Stimulated activated CD4-positive, alpha-beta T cell treated with anti-CD3 and anti-CD28 coated beads, Interleukin-1b, Interleukin-23, amount 100 ng/mL, for 1 hour (primary cell): ENCODE measurements at regions not wholly inside any gene's neighbourhood (a gene's known extent, or its start where the extent isn't known, plus 50 kb on each side); places are given as distances from the start of the nearest gene placed in this dataset.
"Not testable (repeated sequence)": the region's sequence is repeated elsewhere in the genome, so short reads cannot be mapped to it uniquely, and the experiment has no call there.

Experiments used
- DNase-seq, 2 donors: peaks; one replicate each; pipeline ENCODE4 v3.0.0-alpha.2; 2020; ENCODE audit warnings: low read depth in 2 of 2

- not testable (repeated sequence) for DNase-seq
Observed at GRCh38 chr1:146883190-146883589, 54.9 kb upstream of the NBPF12 start.

DNA sequence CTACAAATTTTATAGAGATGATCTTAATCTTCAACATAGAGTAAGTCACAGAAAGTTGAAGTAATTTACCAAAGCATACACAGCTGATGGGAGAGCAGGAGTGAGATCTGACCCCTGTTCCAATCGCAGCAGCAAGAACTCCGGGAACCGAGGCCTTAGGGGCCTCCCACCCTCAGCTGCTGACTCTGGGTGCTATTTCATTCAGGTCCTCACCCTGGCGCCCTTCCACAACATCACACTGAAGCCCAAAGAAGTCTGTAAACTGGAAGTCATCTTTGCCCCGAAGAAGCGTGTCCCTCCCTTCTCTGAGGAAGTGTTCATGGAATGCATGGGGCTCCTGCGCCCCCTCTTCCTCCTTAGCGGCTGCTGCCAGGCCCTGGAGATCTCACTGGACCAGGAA, 57.0 kb upstream of the NBPF12 start:
- DNase-seq, result not testable (repeated sequence)

DNA sequence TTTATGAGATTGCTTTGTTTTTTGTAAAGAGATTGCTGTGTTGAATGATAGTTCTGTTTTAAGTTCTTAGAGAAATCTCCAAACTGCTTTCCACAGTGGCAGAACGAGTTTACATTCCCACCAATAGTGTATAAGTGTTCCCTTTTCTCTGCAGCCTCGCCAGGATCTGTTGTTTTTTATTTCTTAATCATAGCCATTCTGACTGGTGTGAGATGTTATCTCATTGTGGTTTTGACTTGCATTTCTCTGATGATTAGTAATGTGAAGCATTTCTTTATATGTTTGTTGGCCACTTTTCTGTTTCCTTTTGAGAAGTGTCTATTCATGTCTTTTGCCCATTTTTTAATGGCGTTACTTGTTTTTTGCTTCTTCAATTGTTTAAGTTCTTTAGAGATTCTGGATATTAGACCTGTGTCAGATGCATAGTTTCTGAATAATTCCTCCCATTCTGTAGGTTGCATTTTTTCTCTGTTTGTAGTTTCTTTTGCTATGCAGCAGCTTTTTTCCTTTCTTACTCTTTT, 74.3 kb upstream of the NBPF12 start:
- not testable (repeated sequence) for DNase-seq

DNA sequence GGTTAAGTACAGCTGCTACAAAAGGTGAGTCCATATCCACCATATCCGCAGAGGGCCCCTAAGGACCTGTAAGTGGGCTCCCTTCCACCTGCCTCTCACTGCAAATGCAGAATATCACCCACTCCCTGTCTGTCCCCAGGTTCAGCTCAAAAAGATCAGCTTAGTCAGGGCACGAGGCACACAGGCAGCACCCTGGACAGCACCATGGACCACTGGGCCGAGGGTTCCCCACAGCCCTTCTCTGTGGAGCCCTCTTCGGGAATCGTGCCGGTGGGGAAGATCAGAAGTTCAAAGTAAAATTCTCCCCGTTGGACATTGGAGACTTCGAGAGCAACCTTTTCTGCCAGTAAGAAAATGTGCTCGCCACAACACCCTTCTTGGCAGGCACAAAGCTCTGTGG, 85.0 kb upstream of the NBPF12 start:
- DNase-seq, result not testable (repeated sequence)

DNA sequence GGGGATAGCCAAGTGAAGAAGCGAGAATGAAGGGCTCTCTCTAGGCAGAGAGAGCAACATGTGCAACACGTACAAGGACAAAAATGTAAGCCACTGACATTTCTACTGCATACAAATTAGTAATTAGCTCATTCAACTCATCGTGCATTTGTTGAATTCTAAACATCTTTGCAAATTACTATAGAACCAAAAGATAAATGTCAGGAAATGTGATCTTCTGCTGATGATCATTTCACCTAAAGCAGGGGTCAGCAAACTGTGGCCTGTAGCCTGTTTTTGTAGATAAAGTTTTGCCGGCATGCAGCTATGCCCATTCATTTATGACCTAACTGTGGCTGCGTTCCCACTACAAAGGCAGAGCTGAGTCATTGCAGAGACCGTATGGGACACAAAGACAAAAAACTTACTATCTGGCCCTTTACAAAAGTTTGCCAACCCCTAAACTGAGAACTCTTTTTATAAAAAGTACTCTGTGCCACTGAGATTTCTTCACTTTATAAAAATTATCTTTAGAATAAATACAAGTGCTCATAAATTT, 87.7 kb upstream of the NBPF12 start:
- not testable (repeated sequence) for DNase-seq

DNA sequence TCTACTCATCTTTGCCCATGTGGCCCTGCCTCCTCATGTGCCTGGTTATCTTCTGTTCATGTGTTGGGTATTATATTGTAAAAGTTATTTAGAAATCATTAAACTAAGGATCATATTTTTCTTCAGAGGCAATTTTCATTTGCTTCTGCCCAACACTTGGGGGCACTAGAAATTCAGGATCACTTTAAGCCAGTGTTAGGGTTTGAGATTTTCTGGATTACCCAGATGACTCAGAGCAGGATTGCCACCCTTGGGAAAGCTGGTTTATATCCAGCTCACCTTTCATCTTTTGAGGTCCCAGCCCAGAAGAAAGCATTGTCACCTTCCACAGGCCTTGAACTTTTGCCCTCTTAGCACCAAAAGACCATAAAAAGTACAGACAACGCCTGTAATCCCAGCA, 99.4 kb upstream of the NBPF12 start:
- DNase-seq, result not testable (repeated sequence)

GRCh38 chr1:146826957-146827356, 111.2 kb upstream of the NBPF12 start:
- DNase-seq, result not testable (repeated sequence)

DNA sequence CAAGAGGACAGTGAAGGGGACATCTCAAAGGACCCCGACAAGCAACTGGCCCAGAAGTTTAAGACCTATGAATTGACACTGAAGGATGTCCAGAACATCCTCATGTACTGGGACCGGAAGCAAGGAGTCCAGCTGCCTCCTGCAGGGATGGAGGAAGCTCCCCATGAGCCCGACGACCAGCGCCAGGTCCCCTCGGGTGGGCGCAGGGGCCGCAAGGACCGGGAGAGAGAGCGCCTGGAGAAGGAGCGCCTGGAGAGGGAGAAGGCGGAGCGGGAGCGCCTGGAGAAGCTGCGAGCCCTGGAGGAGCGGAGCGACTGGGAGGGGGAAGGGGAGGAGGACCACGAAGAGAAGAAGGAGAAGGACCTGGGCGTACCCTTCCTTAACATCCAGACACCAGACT, 143.9 kb upstream of the NBPF12 start:
- not testable (repeated sequence) for DNase-seq

- DNase-seq, result not testable (repeated sequence)
Observed at GRCh38 chr1:146792725-146793124, 145.4 kb upstream of the NBPF12 start.

GRCh38 chr1:146784212-146784940, 153.7 kb upstream of the NBPF12 start:
- DNase-seq, result not testable (repeated sequence)

DNA sequence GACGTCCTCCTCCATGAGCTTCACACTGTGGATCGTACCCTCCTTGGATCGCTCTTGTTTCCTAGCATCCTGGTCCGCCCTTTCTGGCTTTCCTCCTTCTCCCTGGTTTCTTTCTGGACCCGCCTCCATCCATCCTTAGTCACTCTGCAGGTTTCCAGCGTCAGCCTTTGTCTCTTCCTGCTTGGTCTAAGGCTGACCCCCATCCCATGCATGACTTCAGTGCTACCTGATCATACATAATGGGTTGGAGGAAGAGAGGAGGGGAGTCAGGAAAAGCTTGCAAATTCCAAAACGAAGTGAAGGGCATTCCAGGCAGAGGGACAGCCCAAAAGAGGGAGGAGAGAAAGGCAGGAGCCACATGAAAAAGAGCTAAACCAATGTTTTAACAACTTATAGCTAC, 156.9 kb upstream of the NBPF12 start:
- DNase-seq, result not testable (repeated sequence)

DNA sequence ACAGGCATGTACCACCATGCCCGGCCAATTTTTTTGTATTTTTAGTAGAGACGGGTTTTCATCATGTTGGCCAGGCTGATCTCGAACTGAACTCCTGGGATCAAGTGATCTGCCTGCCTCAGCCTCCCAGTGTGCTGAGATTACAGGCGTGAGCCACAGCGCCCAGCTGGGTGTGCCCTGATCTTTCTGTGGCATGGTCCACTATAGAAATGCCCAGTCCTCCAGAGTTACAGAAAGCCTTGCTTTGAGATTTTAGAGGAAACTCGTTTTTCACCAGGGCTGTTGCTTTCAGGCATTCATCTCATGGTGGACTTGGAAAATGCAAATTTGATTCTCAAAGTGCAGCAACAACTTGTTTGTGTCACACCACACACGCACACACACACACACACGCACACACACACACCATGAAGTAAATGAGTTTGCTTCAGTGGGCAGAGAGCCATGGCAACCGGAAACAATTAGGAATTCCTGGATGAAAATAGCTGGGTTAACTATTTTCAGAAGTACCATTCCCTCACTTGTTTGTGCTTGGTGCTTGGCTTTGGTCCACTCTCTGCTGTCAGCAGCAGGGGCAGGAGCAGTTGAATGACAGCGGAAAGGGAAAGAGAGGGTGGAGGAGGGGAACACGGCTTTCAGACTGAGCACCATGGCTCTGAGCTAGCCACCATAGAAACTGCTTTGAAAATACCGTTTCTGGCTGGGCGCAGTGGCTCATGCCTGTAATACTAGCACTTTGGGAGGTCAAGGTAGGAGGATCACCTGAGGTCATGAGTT, 160.1 kb upstream of the NBPF12 start:
- DNase-seq, result not testable (repeated sequence)

DNA sequence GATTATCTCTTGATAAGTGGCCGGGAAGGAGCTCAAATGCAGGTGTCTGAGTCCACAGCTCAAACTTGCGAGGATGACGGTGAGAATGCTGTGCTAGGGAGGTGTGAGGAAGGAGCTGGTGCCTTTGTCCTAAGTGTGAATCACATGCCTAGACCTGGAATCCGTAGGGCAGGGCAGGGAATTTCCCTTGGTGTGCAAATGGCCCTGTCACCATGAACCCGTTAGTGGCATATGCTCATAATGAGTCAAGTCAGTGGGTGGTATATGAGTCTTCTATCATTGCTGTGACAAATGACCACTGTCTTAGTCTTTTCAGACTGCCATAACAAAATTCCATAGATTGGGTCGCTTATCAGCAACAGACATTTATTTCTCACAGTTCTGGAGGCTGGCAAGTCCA, 163.1 kb upstream of the NBPF12 start:
- DNase-seq, result not testable (repeated sequence)

DNA sequence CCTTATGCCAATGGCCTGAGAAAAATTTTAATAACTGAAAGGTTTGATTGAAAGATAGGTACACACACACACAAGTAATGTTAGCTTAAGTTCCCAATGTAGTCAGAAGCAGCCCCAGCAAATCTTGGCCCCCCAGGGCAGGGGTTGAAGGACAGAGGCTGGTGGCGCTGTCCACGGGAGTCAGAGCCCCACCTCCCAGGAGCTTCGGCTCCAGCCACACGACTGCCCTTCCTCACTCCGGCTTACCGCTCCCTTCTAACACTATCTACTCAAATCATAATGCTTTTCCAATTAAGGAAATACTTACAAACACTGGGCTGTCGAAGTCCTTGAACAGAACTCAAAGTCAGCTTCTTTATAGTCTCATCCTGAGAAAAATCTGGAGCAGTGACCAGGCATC, 163.9 kb upstream of the NBPF12 start:
- DNase-seq, result not testable (repeated sequence)

GRCh38 chr1:146771409-146771808, 166.7 kb upstream of the NBPF12 start:
- not testable (repeated sequence) for DNase-seq

DNA sequence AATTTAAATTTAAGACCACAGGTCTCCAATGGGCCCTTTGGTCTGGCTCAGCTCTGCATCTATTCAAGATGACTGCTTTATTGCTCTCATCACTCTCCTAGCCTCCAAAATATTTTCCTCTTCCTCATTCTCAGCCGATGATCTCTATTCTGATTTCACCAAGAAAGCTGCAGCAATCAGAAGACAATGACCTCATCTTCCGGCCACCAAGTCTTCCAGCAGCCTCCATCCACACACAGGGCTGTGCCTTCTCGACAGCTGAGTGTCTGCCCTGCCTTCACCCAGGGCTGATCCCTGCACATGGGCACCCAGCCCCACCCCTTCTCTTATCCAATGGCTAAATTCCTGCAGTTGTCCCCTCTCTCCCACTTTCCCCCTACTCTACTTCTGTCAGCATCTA, 167.1 kb upstream of the NBPF12 start:
- DNase-seq, result not testable (repeated sequence)

GRCh38 chr1:146763234-146763633, 174.9 kb upstream of the NBPF12 start:
- not testable (repeated sequence) for DNase-seq

DNA sequence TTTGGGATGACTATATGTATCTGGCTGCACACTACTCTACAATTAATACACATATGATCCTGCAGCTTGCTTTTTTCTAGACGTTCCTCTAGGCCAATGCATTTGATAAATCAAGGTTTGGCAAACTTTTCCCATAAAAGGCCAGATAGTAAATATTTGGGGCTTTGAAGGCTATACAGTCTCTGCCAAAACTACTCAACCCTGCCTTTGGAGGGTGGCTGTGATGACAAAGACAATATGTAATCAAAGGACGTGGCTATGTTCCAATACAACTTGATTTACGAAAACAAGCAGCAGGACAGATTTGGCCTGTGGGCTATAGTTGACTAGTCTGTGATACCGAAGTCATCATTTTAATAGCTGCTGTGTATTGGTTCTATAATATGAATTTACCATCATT, 181.3 kb upstream of the NBPF12 start:
- DNase-seq, result not testable (repeated sequence)

- DNase-seq, result not testable (repeated sequence)
Observed at GRCh38 chr1:146748686-146749085, 189.4 kb upstream of the NBPF12 start.

- not testable (repeated sequence) for DNase-seq
Observed at GRCh38 chr1:146731981-146732680, 206.0 kb upstream of the NBPF12 start.

- not testable (repeated sequence) for DNase-seq
Observed at GRCh38 chr1:146729642-146730344, 208.3 kb upstream of the NBPF12 start.
